ENCODE measurements at regions not wholly inside any gene's neighbourhood (a gene's known extent, or its start where the extent isn't known, plus 50 kb on each side); places are given as distances from the start of the nearest gene placed in this dataset.
"Not testable (repeated sequence)": the region's sequence is repeated elsewhere in the genome, so short reads cannot be mapped to it uniquely, and the experiment has no call there.

- not testable (repeated sequence) for DNase-seq
Observed at GRCh38 chr1:243074224-243074623, 180.9 kb downstream of the CEP170 start.

GRCh38 chr1:243067056-243067455 lies 188.0 kb downstream of the CEP170 start:
- not testable (repeated sequence) for DNase-seq

GRCh38 chr1:243061965-243062364 lies 193.1 kb downstream of the CEP170 start:
- not testable (repeated sequence) for DNase-seq

- not testable (repeated sequence) for DNase-seq
Observed at GRCh38 chr1:243055510-243055909, 199.6 kb downstream of the CEP170 start.

GRCh38 chr1:243055091-243055490 lies 200.0 kb downstream of the CEP170 start:
- DNase-seq: not testable (repeated sequence)

- DNase-seq: not testable (repeated sequence)
Observed at GRCh38 chr1:243054681-243055080, 200.4 kb downstream of the CEP170 start.

- not testable (repeated sequence) for DNase-seq
Observed at GRCh38 chr1:243053048-243053447, 202.0 kb downstream of the CEP170 start.

GRCh38 chr1:243050613-243051012 lies 204.5 kb downstream of the CEP170 start:
- DNase-seq: not testable (repeated sequence)

- not testable (repeated sequence) for DNase-seq
Observed at GRCh38 chr1:243049716-243050115, 205.4 kb downstream of the CEP170 start.

GRCh38 chr1:243021365-243021764 lies 233.7 kb downstream of the CEP170 start:
- DNase-seq: not testable (repeated sequence)

- not testable (repeated sequence) for DNase-seq
Observed at GRCh38 chr1:243019030-243019635, 235.9 kb downstream of the CEP170 start.

GRCh38 chr1:243010719-243011118 lies 244.4 kb downstream of the CEP170 start:
- not testable (repeated sequence) for DNase-seq

GRCh38 chr1:243001003-243001402 lies 254.1 kb downstream of the CEP170 start:
- not testable (repeated sequence) for DNase-seq

GRCh38 chr1:242992776-242993175 lies 262.3 kb downstream of the CEP170 start:
- not testable (repeated sequence) for DNase-seq

GRCh38 chr1:242985096-242985495 lies 270.0 kb downstream of the CEP170 start:
- DNase-seq: not testable (repeated sequence)

- not testable (repeated sequence) for DNase-seq
Observed at GRCh38 chr1:242973341-242973740, 281.7 kb downstream of the CEP170 start.

GRCh38 chr1:242966892-242967291 lies 288.2 kb downstream of the CEP170 start:
- DNase-seq: no peak

GRCh38 chr1:242959397-242959796 lies 295.7 kb downstream of the CEP170 start:
- DNase-seq: not testable (repeated sequence)

GRCh38 chr1:242954945-242955344 lies 300.1 kb downstream of the CEP170 start:
- DNase-seq: not testable (repeated sequence)

- DNase-seq: no peak
Observed at GRCh38 chr1:242946206-242946605, 308.9 kb downstream of the CEP170 start.

GRCh38 chr1:242936725-242937124 lies 318.4 kb downstream of the CEP170 start:
- DNase-seq: peak; percentile 40

- not testable (repeated sequence) for DNase-seq
Observed at GRCh38 chr1:242924717-242925116, 330.4 kb downstream of the CEP170 start.

GRCh38 chr1:242923603-242924002 lies 331.5 kb downstream of the CEP170 start:
- DNase-seq: not testable (repeated sequence)

- not testable (repeated sequence) for DNase-seq
Observed at GRCh38 chr1:242914729-242915128, 340.4 kb downstream of the CEP170 start.

- not testable (repeated sequence) for DNase-seq
Observed at GRCh38 chr1:242912855-242913254, 342.2 kb downstream of the CEP170 start.
